IPS-NIHi11 (cell line): ENCODE measurements at regions not wholly inside any gene's neighbourhood (a gene's known extent, or its start where the extent isn't known, plus 50 kb on each side); places are given as distances from the start of the nearest gene placed in this dataset.
A peak's percentile ranks its signal among the peaks of the same experiment; 100 is the strongest.

Source experiments
- DNase-seq: peaks from one replicate; pipeline ENCODE4 v3.0.0; 2012; ENCODE audit warnings: mixed read lengths, low spot score

DNA sequence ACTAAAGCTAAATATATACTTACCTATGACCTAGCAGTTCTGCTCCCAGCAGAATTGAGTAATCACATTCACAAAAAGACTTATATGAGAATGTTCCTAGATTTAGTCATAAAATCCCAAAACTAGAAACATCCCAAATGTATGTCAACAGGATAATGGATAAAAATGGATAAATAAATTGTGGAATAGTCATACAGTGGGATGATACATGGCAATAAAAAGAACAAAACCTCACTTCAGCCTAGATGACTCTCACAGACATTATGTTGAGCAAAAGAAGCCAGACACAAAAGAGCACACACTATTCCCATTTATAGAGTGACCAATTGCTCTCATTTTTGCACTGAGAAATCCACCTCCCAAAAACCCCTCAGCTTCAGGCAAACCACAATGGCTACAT lies 352.4 kb upstream of the HTR2A start:
- DNase-seq, result no peak

DNA sequence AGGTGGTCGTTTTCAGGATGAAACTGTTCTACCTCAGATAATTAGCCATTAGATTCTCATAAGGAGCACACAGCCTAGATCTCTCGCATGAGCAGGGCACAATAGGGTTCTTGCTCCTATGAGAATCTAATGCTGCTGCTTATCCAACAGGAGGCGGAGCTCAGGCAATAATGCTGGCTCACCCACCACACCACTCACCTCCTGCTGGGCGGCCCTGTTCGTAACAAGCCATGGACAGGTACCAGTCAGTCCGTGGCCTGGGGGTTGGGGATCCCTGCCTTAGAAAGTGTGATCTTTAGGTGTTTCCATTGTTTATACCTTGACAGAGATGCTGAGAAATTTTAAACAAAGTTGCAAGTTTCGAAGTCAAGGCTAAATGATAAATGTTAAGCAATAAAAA lies 344.6 kb upstream of the HTR2A start:
- DNase-seq, result no peak

DNA sequence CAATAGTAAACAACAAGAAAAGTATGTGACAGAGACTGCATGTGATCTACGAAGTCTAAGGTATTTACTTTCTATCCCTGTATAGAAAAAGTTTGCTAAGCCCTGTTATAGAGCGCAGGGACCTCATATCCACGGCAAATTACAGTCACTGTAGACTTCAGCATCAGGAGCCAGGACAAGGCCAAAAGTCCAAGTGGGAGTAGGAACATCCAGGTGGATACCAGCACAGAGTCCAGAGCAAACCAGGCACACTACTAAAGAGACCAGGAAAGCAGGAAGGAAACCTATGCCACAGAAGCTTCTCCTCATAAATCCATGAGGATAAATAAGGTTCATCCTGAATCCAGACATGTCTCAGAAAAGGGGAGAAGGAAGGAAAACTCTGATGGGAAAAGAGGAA lies 342.2 kb upstream of the HTR2A start:
- no peak for DNase-seq

DNA sequence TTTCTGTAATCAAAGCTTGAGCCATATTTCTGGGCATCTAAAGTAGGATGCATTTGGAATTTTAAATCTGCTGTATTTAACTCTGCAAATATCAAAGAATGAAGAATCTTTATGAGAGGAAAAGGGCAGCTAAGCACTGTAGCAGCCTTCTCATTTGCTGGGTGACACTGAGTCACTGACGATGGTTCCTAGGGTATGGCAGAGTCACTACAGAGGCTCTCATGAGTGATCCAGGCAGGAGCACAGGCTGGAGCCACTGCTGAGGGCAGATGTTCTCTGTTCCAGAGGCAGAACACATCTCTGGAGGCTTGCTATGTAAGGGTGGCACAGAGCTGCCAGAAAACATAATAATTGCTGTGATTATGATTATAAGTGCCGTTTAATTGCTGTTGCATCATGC lies 340.7 kb upstream of the HTR2A start:
- DNase-seq, result no peak

DNA sequence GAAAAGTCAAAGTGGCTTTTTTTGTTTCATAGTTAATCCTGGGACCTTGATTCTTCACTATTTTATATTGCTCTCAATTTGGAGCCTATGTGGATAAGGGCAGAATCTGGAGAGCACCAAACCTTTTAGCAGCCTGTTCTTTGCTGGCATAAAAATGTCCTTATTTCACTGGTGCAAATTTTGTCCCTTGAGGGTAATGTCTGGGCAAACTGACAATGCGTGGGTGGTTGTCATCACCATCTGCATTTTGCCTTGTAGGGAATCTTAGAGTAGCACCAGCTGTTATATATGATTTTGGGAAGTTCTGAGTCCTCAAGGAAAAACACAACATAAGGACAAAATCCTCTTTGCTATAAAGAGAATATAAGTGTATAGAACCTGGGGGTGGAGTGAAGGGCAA lies 336.9 kb upstream of the HTR2A start:
- no peak for DNase-seq

DNA sequence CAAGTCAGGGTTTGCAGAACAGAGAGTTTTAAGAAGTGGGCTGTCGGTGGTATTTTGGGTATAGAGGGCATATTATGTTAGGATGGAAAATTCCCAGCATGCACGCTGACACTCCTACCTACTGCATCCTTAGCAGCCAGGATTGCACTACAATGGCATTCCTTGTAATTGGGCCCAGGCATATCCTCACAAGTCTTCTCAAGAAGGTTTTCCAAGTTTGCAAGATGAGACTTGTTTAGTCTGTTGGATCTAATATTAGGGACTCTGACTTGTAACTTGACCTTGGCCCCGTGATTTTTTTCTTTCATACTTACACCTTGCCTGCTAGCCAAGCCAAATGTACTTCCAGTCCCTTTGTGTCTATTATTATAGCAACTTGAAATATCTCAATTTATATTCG lies 335.7 kb upstream of the HTR2A start:
- DNase-seq, result no peak

DNA sequence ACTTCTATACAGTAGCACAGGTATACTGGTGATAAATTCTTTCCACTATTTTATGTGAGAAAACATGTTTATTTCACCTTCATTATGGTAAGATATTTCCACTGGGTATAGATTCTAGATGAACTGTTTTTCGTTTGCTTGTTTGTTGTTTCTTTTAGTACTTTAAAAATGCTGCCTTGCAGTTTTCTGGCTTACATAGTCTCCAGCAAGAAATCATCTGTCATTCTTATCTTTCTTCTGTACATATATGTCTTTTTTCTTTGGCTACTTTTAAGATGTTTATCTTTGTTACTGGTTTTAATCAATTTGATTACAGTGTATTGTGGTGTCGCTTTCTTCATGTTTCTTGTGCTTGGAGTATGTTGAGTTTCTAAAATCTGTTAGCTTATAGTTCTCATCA lies 333.3 kb upstream of the HTR2A start:
- DNase-seq, result no peak

DNA sequence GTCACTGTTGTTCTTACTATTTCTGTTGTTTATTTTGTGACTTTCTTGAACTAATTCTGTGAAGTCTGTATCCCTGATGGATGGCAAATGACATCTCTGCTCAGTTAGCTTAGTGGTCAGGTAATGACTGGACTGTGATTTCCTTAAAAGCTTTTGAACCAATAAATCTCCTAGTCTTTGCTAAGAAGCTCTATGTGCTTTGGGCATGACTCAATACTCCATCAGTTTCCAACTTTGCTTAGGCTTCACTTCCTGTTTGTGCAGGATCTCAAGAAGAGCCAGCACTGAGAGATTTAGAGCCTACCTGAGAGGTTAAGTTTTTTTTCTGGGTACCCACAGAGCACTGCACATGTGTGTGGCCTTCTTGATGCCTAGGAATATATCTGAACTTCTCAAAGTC lies 329.7 kb upstream of the HTR2A start:
- DNase-seq, result no peak

DNA sequence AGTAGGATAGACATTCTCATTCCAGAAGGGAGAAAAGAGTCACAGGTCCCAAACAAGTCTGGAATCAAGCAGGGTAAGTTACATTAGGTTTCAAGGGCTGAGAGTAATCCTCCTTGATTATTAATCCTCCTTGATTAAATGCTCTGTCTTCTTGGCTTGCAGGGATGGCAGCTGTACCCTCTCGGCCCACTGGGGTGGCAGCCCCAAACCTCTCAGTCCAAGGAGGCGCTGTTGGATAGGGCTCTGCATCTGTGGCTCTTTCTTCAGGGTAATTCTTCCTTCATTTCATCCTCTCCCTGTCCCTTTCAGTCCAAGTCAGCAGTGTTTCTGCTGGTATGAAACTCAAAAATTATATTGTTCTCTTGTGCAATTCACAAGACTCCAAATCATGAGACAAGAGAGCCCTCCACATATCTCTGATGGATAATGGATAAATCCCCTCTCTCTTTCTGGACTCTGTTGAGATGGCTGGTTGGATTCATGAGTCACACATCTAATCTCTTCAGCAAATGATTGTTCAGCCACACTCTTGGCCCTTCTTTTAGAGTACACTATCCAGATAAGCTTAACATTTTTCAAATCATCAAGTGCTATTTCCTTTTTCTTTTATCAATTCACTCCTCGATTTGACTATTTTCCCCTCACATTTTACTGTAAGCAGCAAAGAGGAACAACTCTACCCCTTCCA lies 323.7 kb upstream of the HTR2A start:
- DNase-seq, result no peak

DNA sequence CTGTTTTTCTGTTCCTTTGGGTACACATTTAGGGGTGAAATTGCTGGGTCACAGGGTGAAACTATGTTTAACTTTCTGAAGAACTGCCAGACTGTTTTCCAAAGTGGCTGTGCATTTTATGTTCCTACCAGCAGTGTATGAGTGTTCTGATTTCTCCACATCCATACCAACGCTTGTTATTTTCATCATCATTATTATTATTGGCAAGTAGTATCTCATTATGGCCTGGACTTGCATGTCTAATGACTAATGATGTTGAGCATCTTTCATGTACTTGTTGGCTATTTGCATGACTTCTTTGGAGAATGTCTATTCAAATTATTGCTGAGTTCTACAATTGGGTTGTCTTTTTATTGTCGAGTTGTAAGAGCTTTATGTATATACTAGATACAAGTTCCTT lies 321.8 kb upstream of the HTR2A start:
- DNase-seq, result no peak

DNA sequence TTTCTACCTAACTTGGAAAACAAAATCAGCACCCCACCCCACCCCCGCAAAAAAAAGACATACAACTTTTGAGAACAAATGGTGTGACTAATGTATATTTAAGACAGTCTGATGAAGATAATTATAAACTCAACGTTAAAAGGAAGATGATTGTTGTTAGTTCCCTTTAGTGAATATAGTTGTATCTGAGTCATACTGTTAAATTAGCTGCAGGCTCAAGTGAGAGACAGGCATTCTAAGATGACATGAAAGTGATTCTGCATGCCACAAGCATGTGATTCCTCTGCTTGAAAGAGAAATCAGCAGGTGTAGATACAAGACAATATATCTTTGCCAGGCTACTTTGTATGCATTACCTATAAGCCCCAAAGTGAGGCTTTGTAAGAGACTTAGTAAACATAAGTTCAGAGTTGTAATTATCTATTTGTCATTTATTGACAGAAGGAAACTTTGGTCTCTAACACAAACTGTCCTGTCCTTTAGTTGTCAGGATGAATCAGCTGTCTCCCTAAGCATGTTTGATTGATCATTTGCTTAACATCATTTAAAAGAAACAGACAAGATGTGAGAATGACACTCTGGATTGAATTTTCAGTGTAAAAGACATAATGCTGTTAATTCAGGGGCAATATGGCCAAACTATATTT lies 319.4 kb upstream of the HTR2A start:
- no peak for DNase-seq

DNA sequence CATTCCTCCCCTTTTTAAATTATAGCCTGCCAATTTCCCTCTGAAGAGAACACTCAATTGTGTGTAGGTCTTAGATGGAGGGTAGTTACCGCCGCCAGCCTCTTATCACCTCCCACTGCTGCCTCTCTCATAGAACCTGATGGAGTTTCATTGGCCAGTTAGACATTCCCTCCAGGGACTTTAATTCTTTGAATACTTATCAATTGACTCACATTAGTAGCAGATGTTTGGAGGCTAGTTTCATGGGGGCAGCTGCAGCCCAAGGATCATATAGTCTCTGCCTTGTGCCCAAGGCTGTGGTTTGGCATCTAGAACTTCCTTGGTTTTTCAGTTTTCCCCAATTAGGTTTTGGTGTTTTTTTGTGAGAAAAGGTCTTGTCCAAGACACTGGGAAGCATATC lies 318.9 kb upstream of the HTR2A start:
- no peak for DNase-seq

DNA sequence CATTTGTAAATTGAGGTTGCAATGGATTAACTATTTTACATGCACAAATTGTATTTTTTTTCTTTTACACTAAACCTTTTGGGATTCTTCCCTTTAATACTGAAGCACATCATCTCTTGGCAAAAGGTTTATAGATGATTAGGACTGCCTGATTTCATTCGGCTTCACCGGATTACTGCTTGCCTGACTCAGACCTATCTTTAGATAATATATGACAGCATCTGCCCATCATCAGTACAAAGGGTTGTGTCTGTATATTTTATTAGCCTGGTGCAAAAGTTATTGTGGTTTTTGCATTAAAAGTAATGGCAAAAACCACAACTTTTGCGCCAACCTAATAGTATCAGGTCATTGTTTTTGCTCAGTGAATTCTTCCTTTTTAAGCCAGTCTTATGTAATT lies 316.2 kb upstream of the HTR2A start:
- DNase-seq, result no peak

DNA sequence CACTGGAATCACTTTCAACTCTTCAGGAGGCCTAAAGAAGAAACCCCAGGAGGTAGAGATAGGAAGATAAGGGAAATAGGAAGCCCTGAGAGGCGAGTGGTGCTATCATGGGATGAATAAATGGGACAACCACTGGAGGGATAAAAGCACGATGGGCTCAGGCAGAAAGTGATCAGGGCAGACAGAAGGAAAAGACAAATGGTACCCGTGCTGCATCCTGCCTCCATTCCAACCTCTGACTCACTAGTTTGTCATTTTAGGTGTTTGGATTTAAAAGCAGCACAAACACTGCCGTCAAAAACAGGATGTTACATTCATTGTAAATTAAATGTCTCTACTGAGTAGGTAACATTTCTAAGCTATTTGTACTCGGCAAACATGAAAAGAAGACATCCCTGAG lies 314.3 kb upstream of the HTR2A start:
- DNase-seq, result peak; percentile 15

DNA sequence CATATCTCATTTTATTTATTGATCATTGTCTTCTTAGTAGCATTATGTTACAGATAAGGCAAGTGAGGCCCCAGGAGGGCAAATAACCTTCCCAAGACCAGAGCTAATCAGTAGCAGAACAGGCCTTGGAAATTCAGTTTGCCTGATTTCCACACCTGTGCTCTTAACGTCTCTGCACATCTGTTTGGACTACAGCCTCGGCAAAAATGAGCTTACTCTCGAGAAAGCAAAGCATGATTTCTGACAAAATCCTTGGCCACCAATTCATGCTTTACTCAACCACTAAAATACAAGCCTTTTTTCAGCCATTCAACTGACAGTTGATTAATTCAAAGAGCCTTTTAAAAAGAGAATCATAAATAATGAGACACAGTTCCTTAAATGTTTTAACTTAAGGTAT lies 309.3 kb upstream of the HTR2A start:
- no peak for DNase-seq

DNA sequence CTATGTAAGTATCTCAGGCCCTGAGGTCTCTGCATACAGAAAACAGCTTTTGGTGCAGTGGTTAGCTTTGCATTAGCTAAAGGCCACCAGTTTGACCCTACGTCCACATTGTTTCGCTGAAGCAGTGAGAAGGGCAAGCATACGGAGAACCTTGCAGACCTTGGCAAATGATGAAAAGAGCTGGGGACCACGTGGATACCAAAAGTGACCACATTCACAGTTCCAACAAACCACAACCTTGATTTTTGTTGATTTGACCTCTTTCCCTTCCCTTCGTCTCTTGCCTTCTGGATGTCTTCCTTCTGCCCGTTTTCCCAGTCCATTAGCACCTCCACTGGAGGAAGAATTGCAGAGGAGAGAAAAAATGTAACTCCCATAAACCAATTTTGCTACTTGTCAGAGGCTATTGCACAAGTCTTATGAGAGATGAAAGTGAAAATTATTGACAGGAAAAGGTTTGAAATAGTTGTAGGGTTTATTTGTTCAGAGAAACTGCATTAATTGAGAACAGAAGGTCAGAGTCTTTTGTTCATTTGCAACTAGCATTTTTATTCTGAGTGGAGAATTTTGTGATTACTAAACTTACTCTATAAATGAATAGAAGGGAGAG lies 293.9 kb upstream of the HTR2A start:
- no peak for DNase-seq

DNA sequence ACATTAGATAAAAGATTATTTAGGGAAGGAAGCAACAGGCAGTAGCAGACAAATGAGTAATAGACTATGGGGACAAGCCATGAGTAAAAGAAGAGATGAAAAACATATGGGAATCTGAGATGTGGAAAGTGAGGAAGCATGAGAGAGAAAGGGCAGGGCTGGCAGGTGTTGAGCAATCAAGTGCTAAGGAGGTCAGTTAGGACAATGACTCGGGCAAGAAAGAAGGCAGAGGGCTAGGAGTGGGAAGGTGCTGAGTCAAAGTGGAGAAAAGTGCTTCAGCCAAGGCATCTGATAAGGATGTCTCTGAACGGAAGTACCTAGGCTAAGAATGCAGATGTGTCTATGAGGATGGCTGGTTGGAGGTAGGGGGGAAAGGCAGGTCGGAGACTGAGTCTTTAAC lies 291.9 kb upstream of the HTR2A start:
- DNase-seq, result no peak

DNA sequence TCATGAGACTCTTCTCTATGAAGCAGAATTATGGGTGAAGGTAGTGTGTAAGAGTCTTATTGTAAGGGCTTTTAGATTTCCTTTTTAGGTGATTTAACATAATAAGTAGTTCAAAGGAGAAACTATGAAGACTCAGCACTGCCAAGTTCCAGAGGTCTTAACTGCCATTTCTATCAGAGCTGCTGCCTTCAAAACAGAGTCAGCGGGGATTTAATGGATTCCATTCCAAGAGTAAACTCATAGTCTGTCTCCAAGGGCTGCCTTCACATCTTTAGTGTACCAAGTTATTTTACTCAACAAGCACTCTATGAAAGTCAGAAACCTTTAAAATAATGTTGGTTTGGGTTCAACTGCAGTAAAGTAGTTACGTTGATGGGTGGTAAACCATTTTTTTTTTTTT lies 289.6 kb upstream of the HTR2A start:
- no peak for DNase-seq

DNA sequence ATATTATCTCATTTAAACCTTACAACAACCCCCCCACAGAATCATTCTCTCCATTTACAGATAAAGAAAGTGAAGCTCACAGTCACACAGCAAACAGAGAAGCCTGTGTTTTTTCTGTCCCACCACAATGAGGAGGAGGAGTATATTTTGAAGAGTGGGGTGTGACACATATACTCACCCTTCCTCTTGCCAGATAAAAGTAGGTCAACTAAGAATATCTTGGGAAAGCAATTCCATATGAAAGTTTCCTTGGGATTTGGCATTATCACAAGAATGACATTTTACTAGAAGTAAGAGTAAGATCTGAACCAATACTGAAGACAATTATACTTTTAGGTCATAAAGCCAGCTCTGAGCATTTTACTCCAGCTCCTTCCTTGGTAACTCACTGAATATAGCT lies 287.5 kb upstream of the HTR2A start:
- no peak for DNase-seq

DNA sequence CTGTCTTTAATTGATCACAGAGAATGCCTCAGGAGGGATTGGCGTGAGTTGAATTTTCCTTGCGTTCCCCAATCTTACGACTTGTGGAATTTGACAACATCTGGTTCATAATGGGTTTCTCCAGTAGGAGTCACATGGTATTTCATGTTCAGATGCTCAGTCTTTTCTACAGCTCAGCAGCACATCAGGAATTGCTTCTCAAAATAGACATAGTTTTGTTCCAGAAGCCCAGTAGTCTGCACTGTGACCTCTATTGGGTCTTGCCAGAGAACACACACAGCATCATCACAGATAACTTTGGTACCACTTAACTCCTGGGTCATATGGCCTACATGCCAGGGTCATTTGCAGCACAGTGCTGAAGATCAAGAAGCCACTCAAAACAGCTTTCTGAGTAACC lies 282.5 kb upstream of the HTR2A start:
- no peak for DNase-seq

DNA sequence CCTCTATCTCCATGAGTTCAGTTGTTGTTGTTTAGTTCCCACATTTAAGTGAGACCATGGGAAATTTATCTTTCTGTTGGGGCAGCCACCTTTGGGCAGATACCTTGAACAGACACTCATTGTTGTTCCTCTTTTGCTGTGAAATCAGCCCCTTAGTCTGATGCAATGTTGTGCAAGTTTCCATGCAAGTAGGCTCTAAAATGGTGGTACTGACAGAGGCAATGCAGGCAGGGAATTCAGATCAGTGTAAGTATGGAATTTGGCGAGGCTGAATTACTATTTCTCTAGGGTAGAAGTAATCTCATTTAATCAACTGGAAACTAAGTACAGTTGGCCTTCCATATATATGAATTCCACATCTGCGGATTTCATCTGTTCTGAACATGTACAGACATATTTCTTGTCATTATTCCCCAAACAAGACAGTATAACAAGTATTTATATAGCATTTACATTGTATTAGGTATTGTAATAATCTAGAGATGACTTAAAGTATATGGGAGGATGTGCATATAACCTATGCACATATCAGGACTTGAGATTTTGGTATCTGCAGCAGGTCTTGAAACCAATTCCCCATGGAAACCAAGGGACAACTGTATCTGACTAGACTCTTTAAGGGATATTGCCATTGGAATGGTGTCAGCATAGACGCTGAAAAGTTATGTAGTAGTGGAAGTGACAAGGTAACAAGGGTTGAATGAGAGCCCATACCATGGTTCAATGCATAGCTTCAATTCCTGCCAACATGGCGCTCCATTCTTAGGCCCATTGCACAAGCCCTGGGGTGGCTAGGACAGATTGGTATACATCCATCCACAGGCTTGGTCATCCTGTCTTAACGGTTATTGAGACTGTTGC lies 281.5 kb upstream of the HTR2A start:
- DNase-seq, result no peak

DNA sequence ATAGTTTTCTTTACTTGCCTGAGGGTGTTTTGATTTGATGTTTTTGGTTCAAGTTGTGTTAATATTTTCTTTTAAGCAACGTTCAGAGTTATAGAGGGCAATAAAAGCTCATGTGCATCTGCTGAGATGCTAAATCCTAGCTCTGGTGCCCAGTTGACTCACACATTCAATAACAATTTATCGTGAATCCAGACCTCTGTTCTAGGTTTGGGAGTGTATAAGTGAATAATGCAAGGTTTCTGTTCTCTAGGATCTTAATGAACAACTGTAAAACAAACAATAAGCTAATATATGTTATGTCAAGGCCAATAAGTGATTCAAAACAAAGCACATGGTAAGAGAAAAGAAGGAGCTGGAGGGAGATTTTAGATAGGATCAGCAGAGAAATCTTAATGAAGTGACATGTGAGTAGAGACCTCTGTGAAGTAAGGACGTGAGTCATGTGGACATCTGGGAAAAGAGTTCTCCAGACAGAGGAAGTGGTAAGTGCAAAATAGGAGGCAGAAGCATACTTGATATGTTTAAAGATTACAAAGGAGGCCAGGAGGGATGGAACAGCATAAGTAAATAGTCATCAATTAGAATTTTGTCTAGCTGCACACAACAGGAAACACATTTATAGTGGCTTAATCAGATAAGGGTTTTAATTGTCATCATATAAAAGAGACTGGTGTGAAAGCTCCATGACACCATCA lies 278.5 kb upstream of the HTR2A start:
- DNase-seq, result no peak
